Sigmoid colon (tissue), 6 donors: ENCODE measurements at regions not wholly inside any gene's neighbourhood (a gene's known extent, or its start where the extent isn't known, plus 50 kb on each side); places are given as distances from the start of the nearest gene placed in this dataset.

Source experiments
- DNase-seq: peaks from one replicate; pipeline ENCODE4 v3.0.0-alpha.2; 2019
- H3K27ac ChIP-seq, 4 donors: fragments of 200-600 bp; sonication (generic); one replicate each; pipeline ENCODE4 v1.5.1; 2016 to 2019; ENCODE audit warnings: mild to moderate bottlenecking in 1 of 4
- H3K27me3 ChIP-seq, 3 donors: fragments of 200-600 bp; sonication (generic); one replicate each; pipeline ENCODE4 v1.5.1; 2019; ENCODE audit warnings: mild to moderate bottlenecking in 1 of 3
- H3K36me3 ChIP-seq, 4 donors: fragments of 200-600 bp; sonication (generic); one replicate each; pipeline ENCODE4 v1.5.1; 2016 to 2019
- H3K4me1 ChIP-seq, 4 donors: fragments of 200-600 bp; sonication (generic); one replicate each; pipeline ENCODE4 v1.5.1; 2017 to 2019
- H3K4me3 ChIP-seq, 4 donors: fragments of 200-600 bp; sonication (generic); one replicate each; pipeline ENCODE4 v1.5.1; 2017 to 2019; ENCODE audit warnings: mild to moderate bottlenecking in 2 of 4, moderate library complexity in 1 of 4
- H3K9me3 ChIP-seq, 4 donors: fragments of 200-600 bp in 3 of 4; sonication (generic) in 3 of 4; one replicate each; pipeline versions ENCODE4 v1.5.1 to v1.6.1; 2013 to 2019
- EP300 ChIP-seq, 4 donors: sonication (generic); formaldehyde crosslinking; IDR thresholded peaks; one replicate each; pipeline ENCODE4 v1.6.1; 2017; ENCODE audit warnings: antibody characterized with exemption in 4 of 4
- POLR2A ChIP-seq, 2 donors: fragments of 450-650 bp; IDR thresholded peaks; one replicate each; pipeline ENCODE4 v1.6.1; 2016; ENCODE audit warnings: antibody characterized with exemption in 2 of 2, mild to moderate bottlenecking in 2 of 2, moderate library complexity in 2 of 2
- POLR2AphosphoS5 ChIP-seq, 4 donors: sonication (generic); formaldehyde crosslinking; IDR thresholded peaks; one replicate each; pipeline ENCODE4 v1.6.1; 2017; ENCODE audit warnings: antibody characterized with exemption in 4 of 4
- WGBS, 2 donors: extraction: QIAGEN DNeasy Blood & Tissue Kit; methylation state at CpG; one replicate each; pipeline ENCODE4 v1.1.7; 2013; 5-methylcytosine and 5-hydroxymethylcytosine counted together
- intact Hi-C: fragments of 100-400 bp; cut with DNase I; formaldehyde crosslinking; loops from one replicate; pipeline ENCODE4 v1.15.1; 2023
- TF ChIP-seq, protein P1 (sequence below), 4 experiments: fragments of 450-650 bp in 3 of 4; fragments of 200-600 bp in 1 of 4; IDR thresholded peaks; one replicate each; pipeline ENCODE4 v1.5.1; 2016 to 2019; ENCODE audit warnings: antibody characterized with exemption in 4 of 4, mild to moderate bottlenecking in 3 of 4, moderate library complexity in 2 of 4
- donor health status: healthy with polysubstance abuse.
- donor health status: healthy.

DNA sequence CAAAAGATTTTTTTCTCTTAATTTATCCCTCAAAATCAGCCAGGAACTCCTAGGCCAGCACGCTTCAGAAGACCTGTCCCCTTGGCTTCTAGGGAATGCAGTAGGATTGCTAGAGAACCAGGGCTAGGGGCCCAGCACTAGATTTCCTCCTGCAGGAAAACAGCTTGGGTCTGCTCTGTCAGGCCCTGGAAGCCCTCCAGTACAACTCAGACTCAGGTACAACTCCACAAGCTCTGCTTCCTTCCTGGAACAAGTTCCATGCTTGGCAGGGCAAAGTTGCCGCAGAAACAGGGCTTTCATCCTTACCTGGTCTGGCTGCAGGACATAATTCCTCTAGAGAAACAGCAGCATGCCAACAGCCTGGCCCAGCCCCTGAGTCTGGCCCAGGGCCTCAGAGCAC lies 96.1 kb upstream of the CTNNB1 start:
- 94 to 97% methylated on average over 2 of the region's 2 CpGs for WGBS, 2 donors
- H3K36me3 ChIP-seq = no peaks in the 10 kb centered on the region
- H3K9me3 ChIP-seq = no peaks in the 10 kb centered on the region
- no peak overlapping the region for H3K27ac ChIP-seq
- H3K27me3 ChIP-seq = no peaks in the 10 kb centered on the region
- H3K4me3 ChIP-seq = no peak overlapping the region
- no peaks in the 10 kb centered on the region for H3K4me1 ChIP-seq
- intact Hi-C loops = no loop called here
- no peak for TF ChIP-seq EP300 (IDR thresholded peaks at IDR 0.05)
- TF ChIP-seq POLR2AphosphoS5 (IDR thresholded peaks at IDR 0.05) = no peak
- TF ChIP-seq, protein P1, sequence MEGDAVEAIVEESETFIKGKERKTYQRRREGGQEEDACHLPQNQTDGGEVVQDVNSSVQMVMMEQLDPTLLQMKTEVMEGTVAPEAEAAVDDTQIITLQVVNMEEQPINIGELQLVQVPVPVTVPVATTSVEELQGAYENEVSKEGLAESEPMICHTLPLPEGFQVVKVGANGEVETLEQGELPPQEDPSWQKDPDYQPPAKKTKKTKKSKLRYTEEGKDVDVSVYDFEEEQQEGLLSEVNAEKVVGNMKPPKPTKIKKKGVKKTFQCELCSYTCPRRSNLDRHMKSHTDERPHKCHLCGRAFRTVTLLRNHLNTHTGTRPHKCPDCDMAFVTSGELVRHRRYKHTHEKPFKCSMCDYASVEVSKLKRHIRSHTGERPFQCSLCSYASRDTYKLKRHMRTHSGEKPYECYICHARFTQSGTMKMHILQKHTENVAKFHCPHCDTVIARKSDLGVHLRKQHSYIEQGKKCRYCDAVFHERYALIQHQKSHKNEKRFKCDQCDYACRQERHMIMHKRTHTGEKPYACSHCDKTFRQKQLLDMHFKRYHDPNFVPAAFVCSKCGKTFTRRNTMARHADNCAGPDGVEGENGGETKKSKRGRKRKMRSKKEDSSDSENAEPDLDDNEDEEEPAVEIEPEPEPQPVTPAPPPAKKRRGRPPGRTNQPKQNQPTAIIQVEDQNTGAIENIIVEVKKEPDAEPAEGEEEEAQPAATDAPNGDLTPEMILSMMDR (IDR thresholded peaks at IDR 0.05) = no peak
- TF ChIP-seq POLR2A (IDR thresholded peaks at IDR 0.05) = no peak
- DNase-seq = no peak

DNA sequence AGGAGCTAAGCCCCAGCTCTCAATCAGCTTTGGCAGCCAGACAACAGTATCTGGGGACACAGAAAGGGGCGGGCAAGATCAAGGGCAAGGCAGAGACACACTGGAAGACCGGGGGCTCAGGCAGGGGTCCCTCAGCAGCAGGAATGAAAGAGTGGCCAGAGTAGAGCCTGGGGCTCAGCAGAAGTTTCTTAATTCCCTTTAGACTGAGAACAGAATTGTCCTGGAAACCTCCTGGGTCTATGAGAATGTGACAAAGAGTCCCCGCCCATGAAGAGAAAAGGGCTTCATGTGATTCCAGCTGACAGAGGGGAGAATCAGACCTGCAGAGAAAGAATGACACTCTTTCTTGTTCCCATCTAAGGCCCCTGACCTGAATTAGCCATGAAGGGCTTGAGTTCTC lies 95.2 kb upstream of the CTNNB1 start:
- DNase-seq = no peak
- no peaks in the 10 kb centered on the region for H3K36me3 ChIP-seq
- no peaks in the 10 kb centered on the region for H3K9me3 ChIP-seq
- no peak overlapping the region for H3K27ac ChIP-seq
- WGBS, 2 donors = 83% methylated on average over 3 of the region's 3 CpGs
- intact Hi-C loops = no loop called here
- H3K4me1 ChIP-seq = no peaks in the 10 kb centered on the region
- H3K27me3 ChIP-seq = no peaks in the 10 kb centered on the region
- no peak overlapping the region for H3K4me3 ChIP-seq
- TF ChIP-seq POLR2AphosphoS5 (IDR thresholded peaks at IDR 0.05) (no peak), EP300 (IDR thresholded peaks at IDR 0.05) (no peak), POLR2A (IDR thresholded peaks at IDR 0.05) (no peak)
- TF ChIP-seq, protein P1 (IDR thresholded peaks at IDR 0.05) = no peak

DNA sequence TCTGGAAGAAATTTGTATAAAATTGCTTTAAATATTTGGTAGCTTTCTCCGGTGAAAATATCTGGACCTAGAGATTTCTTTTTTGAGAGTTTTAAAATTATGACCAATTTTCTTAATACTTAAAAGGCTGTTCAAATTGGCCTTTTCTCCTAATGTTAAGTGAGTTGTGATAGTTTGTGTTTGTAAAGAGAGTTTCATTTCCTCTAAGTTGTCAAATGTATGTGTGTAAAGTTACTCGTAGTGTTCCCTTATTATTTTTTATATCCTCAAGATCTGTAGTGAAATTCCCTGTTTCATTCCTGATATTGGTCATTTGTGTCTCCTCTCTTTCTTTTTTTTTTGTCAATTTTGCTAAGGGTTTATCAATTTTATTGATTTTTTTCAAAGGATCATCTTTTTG lies 92.6 kb upstream of the CTNNB1 start:
- H3K27ac ChIP-seq = no peak overlapping the region
- H3K4me3 ChIP-seq = no peak overlapping the region
- intact Hi-C loops = no loop called here
- no peak for DNase-seq
- WGBS, 2 donors = 78 to 85% methylated on average over 2 of the region's 2 CpGs
- H3K4me1 ChIP-seq = no peaks in the 10 kb centered on the region
- TF ChIP-seq POLR2AphosphoS5 (IDR thresholded peaks at IDR 0.05) = no peak
- TF ChIP-seq POLR2A (IDR thresholded peaks at IDR 0.05) = no peak
- TF ChIP-seq, protein P1 (IDR thresholded peaks at IDR 0.05) = no peak
- TF ChIP-seq EP300 (IDR thresholded peaks at IDR 0.05) = no peak
- no peaks in the 10 kb centered on the region for H3K27me3 ChIP-seq
- no peaks in the 10 kb centered on the region for H3K9me3 ChIP-seq
- H3K36me3 ChIP-seq = no peaks in the 10 kb centered on the region

DNA sequence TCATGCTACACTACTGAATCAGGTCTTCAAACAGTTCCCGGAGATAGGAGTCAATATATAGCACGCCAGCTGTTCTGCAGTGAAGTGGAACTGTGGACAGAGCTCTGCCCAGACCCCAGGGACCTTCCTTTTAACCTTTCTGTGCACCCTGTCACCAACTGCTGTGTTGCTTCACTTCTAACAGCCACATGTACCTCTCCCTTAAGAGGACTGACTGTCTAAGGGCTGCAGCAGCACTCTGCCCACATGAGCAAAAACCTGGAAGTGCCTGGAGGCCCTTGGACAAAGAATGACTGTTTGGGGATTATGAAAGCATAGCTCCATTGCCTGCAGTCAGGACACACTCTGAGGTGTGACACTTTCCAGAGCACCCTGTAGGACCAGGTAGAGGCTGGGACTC lies 88.3 kb upstream of the CTNNB1 start:
- Histone ChIP-seq H3K36me3 (no peaks in the 10 kb centered on the region), H3K27ac (no peak overlapping the region), H3K4me1 (no peaks in the 10 kb centered on the region), H3K27me3 (no peaks in the 10 kb centered on the region), H3K4me3 (no peak overlapping the region), H3K9me3 (no peaks in the 10 kb centered on the region)
- WGBS, 2 donors = 77 to 80% methylated on average over 2 of the region's 2 CpGs
- TF ChIP-seq POLR2AphosphoS5 (IDR thresholded peaks at IDR 0.05) (no peak), POLR2A (IDR thresholded peaks at IDR 0.05) (no peak), EP300 (IDR thresholded peaks at IDR 0.05) (no peak)
- TF ChIP-seq, protein P1 (IDR thresholded peaks at IDR 0.05) = no peak
- intact Hi-C loops = no loop called here
- DNase-seq = no peak

DNA sequence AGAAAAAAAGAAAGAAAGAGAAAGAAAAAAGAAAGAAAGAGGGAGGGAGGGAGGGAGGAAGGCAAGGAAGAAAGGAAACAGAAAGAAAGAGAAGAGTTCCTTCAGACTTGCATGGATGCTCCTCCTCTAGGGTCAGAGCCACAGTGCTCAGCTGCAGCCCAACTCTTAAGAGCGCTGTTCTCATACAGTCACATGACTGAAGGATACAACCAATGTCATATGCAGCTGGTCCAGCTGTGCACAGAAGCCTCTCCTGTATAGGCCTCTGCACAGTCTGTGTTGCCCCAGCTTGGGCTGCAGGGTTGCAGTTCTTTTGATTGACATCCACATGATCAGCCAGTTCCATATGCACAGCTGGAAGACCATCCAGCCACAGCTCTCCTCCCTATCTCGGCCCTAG lies 86.8 kb upstream of the CTNNB1 start:
- WGBS, 2 donors = 90 to 91% methylated on average over 2 of the region's 2 CpGs
- DNase-seq = no peak
- no peaks in the 10 kb centered on the region for H3K9me3 ChIP-seq
- TF ChIP-seq POLR2AphosphoS5 (IDR thresholded peaks at IDR 0.05) = no peak
- no peak for TF ChIP-seq EP300 (IDR thresholded peaks at IDR 0.05)
- no peaks in the 10 kb centered on the region for H3K36me3 ChIP-seq
- no peak overlapping the region for H3K4me3 ChIP-seq
- no peak overlapping the region for H3K27ac ChIP-seq
- intact Hi-C loops = no loop called here
- H3K27me3 ChIP-seq = no peaks in the 10 kb centered on the region
- H3K4me1 ChIP-seq = no peaks in the 10 kb centered on the region
